ENCODE measurements at regions not wholly inside any gene's neighbourhood (a gene's known extent, or its start where the extent isn't known, plus 50 kb on each side); places are given as distances from the start of the nearest gene placed in this dataset.

DNA sequence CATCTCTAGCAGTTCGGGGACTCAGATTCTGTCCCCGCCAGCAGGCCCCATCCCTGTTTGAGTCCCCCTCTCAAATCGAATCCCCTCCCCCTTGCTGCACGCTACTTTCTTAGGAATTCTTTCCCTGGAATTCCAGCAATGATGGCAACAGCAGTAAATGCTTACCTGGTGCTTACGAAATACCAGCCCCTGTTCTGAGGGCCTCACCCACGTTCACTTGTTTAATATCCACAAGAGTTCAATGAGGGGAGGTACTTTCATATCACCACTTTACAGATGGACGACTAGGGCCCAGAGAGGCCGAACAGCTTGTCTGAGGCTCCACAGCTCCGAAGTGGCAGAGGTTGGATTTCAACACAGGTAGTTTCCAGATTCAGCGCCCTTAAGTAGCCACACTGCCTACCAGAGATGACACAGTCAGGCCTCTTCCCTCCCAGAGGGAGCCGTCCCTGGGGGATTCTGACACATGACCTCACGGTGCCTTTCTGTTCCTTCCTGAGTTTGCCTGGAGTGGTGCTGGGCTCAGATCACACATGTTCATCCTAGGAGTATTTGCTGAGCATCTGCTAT is 120.7 kb upstream of the GSE1 start:
- intact Hi-C loops (cut with DNase I; ENCODE audit: low total_unique reads), result no loop called here
- Histone ChIP-seq H3K36me3 (no peaks in the 10 kb centered on the region), H3K9me3 (no peaks in the 10 kb centered on the region), H3K4me3 (no peak overlapping the region), H3K27me3 (no peaks in the 10 kb centered on the region), H3K27ac (peak overlapping the region; percentile 43 to 72 (median 65)), H3K4me1 (peaks cover 21 to 37% (median 24%) of the 10 kb centered on the region in 4 donors)
- WGBS, 5 donors, result 36 to 56% (median 44%) methylated on average over 11 to 12 of the region's 12 CpGs
- DNase-seq, result no peak
- no peak for TF ChIP-seq POLR2AphosphoS5 (IDR thresholded peaks at IDR 0.05)
- TF ChIP-seq, protein P1, sequence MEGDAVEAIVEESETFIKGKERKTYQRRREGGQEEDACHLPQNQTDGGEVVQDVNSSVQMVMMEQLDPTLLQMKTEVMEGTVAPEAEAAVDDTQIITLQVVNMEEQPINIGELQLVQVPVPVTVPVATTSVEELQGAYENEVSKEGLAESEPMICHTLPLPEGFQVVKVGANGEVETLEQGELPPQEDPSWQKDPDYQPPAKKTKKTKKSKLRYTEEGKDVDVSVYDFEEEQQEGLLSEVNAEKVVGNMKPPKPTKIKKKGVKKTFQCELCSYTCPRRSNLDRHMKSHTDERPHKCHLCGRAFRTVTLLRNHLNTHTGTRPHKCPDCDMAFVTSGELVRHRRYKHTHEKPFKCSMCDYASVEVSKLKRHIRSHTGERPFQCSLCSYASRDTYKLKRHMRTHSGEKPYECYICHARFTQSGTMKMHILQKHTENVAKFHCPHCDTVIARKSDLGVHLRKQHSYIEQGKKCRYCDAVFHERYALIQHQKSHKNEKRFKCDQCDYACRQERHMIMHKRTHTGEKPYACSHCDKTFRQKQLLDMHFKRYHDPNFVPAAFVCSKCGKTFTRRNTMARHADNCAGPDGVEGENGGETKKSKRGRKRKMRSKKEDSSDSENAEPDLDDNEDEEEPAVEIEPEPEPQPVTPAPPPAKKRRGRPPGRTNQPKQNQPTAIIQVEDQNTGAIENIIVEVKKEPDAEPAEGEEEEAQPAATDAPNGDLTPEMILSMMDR (IDR thresholded peaks at IDR 0.05), result no peak
- no peak for TF ChIP-seq POLR2A (IDR thresholded peaks at IDR 0.05)
- TF ChIP-seq EP300 (IDR thresholded peaks at IDR 0.05), result no peak

DNA sequence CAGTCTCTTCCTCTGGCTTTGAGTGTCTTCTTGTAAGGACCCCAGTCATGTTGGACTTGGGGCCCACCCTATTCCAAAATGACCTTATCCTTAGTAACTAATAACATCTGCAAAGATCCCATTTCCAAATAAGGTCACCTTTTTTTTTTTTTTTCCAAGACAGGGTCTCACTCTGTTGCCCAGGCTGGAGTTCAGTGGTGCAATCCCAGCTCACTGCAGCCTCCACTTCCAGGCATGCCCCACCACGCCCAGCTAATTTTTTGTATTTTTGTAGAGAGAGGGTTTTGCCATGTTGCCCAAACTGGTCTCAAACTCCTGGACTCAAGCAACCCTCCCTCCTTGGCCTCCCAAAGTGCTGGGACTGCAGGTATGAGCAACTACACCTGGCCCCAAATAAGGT is 118.8 kb upstream of the GSE1 start:
- Histone ChIP-seq H3K36me3 (no peaks in the 10 kb centered on the region), H3K4me3 (no peak overlapping the region), H3K4me1 (peaks cover 21 to 31% (median 24%) of the 10 kb centered on the region in 4 donors), H3K27ac (no peak overlapping the region), H3K9me3 (no peaks in the 10 kb centered on the region), H3K27me3 (no peaks in the 10 kb centered on the region)
- TF ChIP-seq, protein P1 (IDR thresholded peaks at IDR 0.05), result no peak
- TF ChIP-seq POLR2AphosphoS5 (IDR thresholded peaks at IDR 0.05), result no peak
- DNase-seq, result no peak
- intact Hi-C loops (cut with DNase I; ENCODE audit: low total_unique reads), result no loop called here
- WGBS, 5 donors, result 80 to 100% (median 83%) methylated on average over 1 of the region's 1 CpG

DNA sequence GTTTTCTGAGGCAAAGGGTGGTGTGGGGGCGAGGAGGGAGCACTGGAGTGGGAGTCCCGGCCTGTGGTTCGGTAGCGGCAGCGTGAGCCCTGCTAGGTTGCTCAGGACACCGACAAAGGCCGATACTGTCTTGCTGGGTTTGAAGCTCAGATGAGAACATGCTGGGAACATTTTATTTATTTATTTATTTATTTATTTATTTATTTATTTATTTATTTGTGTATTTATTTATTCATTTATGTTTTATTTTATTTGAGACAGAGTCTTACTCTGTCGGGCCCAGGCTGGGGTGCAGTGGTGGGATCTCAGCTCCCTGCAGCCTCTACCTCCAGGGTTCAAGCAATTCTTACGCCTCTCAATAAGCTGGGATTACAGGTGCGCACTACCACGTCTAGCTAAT is 117.9 kb upstream of the GSE1 start:
- Histone ChIP-seq H3K27ac (no peak overlapping the region), H3K9me3 (no peaks in the 10 kb centered on the region), H3K27me3 (no peaks in the 10 kb centered on the region), H3K4me3 (no peak overlapping the region), H3K4me1 (peaks cover 21 to 31% (median 24%) of the 10 kb centered on the region in 4 donors), H3K36me3 (no peaks in the 10 kb centered on the region)
- intact Hi-C loops (cut with DNase I; ENCODE audit: low total_unique reads), result no loop called here
- 94 to 99% (median 97%) methylated on average over 11 of the region's 11 CpGs for WGBS, 5 donors
- TF ChIP-seq EP300 (IDR thresholded peaks at IDR 0.05) (no peak), POLR2AphosphoS5 (IDR thresholded peaks at IDR 0.05) (no peak), POLR2A (IDR thresholded peaks at IDR 0.05) (no peak)
- TF ChIP-seq, protein P1 (IDR thresholded peaks at IDR 0.05), result no peak
- DNase-seq, result no peak

DNA sequence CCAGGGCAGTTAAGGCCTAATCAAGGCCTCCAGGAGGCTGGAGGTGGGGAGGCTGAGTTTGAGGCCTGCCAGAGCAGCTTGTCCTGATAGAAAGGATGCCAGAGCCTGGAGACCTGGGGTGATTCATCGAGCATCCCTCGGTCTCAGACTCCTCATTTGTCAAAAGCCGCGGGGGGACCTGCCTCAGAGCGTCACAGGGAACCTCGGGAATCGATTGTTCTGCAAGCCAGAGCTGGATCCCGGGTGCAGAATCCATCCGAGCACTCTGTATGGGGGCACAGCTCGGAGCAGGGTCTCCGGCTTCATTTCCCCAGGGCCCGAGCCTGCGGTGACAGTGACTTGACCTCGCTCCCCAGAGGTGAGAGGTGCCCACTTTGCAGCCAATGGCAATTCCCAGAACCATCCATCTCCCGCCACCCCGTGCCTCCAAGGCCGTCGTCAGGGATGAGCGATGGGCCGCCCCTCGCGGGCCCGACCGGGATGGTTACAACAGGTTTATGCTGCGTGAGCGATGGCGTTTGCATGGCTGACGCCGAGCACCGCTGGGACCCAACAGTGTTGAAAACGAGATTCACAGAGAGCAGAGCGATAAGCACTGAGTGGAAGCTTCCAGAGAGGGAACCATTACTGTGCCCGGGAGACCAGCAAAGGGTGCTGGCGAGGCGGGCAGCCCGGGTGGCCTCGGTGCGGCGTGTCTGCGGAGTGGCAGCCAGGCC is 117.1 kb upstream of the GSE1 start:
- 91 to 94% (median 93%) methylated on average over 32 to 40 of the region's 40 CpGs for WGBS, 5 donors
- H3K4me3 ChIP-seq, result no peak overlapping the region

More for the DNA sequence above, 117.1 kb upstream of the GSE1 start:
- H3K27ac ChIP-seq, result no peak overlapping the region
- intact Hi-C loops (cut with DNase I; ENCODE audit: low total_unique reads), result no loop called here
- H3K27me3 ChIP-seq, result no peaks in the 10 kb centered on the region
- TF ChIP-seq POLR2A (IDR thresholded peaks at IDR 0.05) (no peak), POLR2AphosphoS5 (IDR thresholded peaks at IDR 0.05) (no peak), EP300 (IDR thresholded peaks at IDR 0.05) (no peak)
- TF ChIP-seq, protein P1 (IDR thresholded peaks at IDR 0.05), result no peak
- DNase-seq, result no peak
- peaks cover 19 to 25% (median 21%) of the 10 kb centered on the region in 4 donors for H3K4me1 ChIP-seq
- no peaks in the 10 kb centered on the region for H3K9me3 ChIP-seq
- no peaks in the 10 kb centered on the region for H3K36me3 ChIP-seq
